ENCODE measurements at regions not wholly inside any gene's neighbourhood (a gene's known extent, or its start where the extent isn't known, plus 50 kb on each side); places are given as distances from the start of the nearest gene placed in this dataset.

DNA sequence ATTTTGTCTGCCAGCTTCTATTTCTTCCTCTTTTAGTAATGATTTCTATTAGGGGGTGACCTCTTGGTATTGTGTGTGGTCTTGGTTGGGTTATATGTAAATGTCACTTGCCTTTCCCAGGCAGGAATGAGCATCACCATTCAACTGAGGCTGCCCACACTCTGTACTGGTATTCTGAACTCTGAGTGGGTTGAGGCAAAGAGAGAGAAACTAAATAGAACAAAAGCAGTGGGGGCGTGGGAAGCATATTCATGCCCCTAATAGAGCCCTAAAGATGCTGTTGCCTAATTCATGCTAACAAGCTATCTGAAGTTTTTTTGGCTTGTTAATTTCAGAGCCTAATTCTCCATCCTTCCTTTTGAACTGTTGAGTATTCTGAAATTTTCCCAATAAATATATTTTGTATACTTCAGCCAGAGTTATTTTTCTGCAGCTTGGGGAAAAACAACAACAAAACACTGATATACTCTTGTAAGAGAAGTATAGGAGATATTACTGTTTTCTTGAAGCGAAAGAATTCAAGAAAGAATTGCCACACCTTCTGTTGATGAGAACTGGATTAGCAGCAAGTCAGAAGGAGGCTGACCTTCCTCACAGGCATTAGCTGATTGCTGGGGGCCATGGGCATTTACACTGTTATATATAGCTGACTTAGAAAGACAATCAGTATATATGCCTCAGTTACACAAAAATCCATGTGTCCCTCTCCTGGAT is 315.8 kb upstream of the KLF12 start:
- TF ChIP-seq, protein P1, sequence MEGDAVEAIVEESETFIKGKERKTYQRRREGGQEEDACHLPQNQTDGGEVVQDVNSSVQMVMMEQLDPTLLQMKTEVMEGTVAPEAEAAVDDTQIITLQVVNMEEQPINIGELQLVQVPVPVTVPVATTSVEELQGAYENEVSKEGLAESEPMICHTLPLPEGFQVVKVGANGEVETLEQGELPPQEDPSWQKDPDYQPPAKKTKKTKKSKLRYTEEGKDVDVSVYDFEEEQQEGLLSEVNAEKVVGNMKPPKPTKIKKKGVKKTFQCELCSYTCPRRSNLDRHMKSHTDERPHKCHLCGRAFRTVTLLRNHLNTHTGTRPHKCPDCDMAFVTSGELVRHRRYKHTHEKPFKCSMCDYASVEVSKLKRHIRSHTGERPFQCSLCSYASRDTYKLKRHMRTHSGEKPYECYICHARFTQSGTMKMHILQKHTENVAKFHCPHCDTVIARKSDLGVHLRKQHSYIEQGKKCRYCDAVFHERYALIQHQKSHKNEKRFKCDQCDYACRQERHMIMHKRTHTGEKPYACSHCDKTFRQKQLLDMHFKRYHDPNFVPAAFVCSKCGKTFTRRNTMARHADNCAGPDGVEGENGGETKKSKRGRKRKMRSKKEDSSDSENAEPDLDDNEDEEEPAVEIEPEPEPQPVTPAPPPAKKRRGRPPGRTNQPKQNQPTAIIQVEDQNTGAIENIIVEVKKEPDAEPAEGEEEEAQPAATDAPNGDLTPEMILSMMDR (IDR thresholded peaks at IDR 0.05) = no peak
- TF ChIP-seq POLR2AphosphoS5 (IDR thresholded peaks at IDR 0.05) (no peak), POLR2A (IDR thresholded peaks at IDR 0.05) (no peak)
- intact Hi-C loops (cut with DNase I) = no loop called here
- Histone ChIP-seq H3K4me1 (replicated peaks) (no peaks in the 10 kb centered on the region), H3K4me3 (no peak overlapping the region), H3K9me3 (no peaks in the 10 kb centered on the region), H3K27ac (no peak overlapping the region), H3K27me3 (replicated peaks; ENCODE audit: insufficient read depth) (no peaks in the 10 kb centered on the region), H3K36me3 (no peaks in the 10 kb centered on the region)
- 81% methylated on average over 2 of the region's 2 CpGs for WGBS
- no peak for DNase-seq (ENCODE audit: low spot score)

DNA sequence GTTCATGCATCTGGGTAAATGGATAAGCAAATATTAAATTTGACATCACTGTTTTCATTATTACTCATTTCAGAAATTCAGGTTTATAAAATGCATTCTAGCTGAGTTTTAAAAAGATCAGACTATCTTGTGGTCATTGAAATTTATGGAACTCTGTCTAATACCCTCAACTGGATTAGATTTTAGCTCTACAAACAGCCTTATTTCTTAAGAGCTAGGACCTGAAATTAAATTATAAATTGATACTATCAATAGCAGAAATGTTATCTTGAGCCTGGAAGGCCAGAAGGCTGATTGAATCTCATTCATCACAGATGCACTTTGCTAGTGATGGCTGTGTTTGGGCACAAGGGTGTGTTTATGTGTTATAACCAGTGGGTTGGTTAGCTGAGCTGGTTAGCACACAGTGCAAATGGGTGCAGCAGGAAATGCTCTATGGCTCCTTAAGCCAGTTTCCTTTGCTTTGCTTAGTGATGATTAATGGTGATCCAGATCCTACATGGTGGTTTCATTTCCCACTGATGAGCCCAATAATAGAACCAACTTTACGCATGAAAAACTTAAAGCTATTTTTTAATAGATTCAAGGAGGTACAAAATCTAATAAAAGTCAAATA is 310.8 kb upstream of the KLF12 start:
- intact Hi-C loops (cut with DNase I) = no loop called here
- no peak overlapping the region for H3K4me3 ChIP-seq
- H3K27me3 ChIP-seq (replicated peaks; ENCODE audit: insufficient read depth) = no peaks in the 10 kb centered on the region
- no peaks in the 10 kb centered on the region for H3K9me3 ChIP-seq
- no peaks in the 10 kb centered on the region for H3K4me1 ChIP-seq (replicated peaks)
- WGBS = 66% methylated on average over 1 of the region's 1 CpG
- no peak overlapping the region for H3K27ac ChIP-seq
- H3K36me3 ChIP-seq = no peaks in the 10 kb centered on the region
- no peak for TF ChIP-seq POLR2AphosphoS5 (IDR thresholded peaks at IDR 0.05)
- TF ChIP-seq, protein P1 (IDR thresholded peaks at IDR 0.05) = no peak
- TF ChIP-seq POLR2A (IDR thresholded peaks at IDR 0.05) = no peak
- no peak for DNase-seq (ENCODE audit: low spot score)

DNA sequence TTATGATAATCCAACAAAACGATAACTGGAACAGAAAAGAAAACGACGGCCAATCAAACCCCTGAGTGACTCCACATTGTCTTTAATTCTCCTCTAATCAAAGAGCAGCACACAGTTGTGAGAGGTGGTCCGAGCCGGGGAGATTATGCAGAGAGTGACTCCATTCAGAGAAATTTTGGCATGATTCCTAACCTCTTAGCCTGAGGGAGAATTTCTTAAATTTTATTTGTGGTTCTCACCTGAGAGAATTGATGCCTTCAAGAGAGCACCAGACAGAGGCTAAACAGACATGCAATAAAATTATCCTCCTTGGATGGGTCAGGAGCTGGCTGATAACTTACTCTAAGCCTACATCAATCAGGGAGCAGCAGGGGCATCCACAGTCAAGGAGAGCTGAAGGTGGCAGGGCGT is 310.0 kb upstream of the KLF12 start:
- H3K27me3 ChIP-seq (replicated peaks; ENCODE audit: insufficient read depth) = no peaks in the 10 kb centered on the region

GRCh38 chr13:74443631-74444030 is 309.4 kb upstream of the KLF12 start:
- Histone ChIP-seq H3K4me3 (no peak overlapping the region), H3K4me1 (replicated peaks) (no peaks in the 10 kb centered on the region), H3K27me3 (replicated peaks; ENCODE audit: insufficient read depth) (no peaks in the 10 kb centered on the region), H3K9me3 (no peaks in the 10 kb centered on the region), H3K36me3 (no peaks in the 10 kb centered on the region), H3K27ac (no peak overlapping the region)
- 3% methylated on average over 1 of the region's 1 CpG for WGBS
- TF ChIP-seq POLR2AphosphoS5 (IDR thresholded peaks at IDR 0.05) = no peak
- TF ChIP-seq, protein P1 (IDR thresholded peaks at IDR 0.05) = no peak
- no peak for TF ChIP-seq POLR2A (IDR thresholded peaks at IDR 0.05)
- DNase-seq (ENCODE audit: low spot score) = no peak
- intact Hi-C loops (cut with DNase I) = no loop called here

More for the DNA sequence above, 310.0 kb upstream of the KLF12 start:
- Histone ChIP-seq H3K36me3 (no peaks in the 10 kb centered on the region), H3K4me1 (replicated peaks) (no peaks in the 10 kb centered on the region), H3K9me3 (no peaks in the 10 kb centered on the region), H3K4me3 (no peak overlapping the region), H3K27ac (no peak overlapping the region)
- 25% methylated on average over 6 of the region's 6 CpGs for WGBS
- no peak for DNase-seq (ENCODE audit: low spot score)
- TF ChIP-seq, protein P1 (IDR thresholded peaks at IDR 0.05) = no peak
- TF ChIP-seq POLR2A (IDR thresholded peaks at IDR 0.05) (no peak), POLR2AphosphoS5 (IDR thresholded peaks at IDR 0.05) (no peak)
- intact Hi-C loops (cut with DNase I) = no loop called here

DNA sequence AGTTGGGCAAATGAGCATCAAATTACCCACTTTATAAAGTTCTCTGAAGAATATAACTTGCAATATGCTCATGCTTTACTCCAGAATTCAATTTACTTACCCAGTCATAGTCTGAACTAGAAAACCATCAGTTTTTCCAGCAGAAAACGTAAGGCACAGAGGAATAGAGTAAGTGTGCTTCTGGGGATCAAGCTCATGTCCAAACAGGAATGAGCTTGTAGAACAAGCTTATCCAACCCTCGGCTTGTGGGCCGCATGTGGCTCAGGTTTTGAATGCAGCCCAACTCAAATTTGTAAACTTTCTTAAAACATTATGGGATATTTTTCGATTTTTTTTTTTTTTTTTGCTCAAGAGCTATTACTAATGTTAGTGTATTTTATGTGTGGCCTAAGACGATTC is 308.5 kb upstream of the KLF12 start:
- intact Hi-C loops (cut with DNase I) = no loop called here
- no peaks in the 10 kb centered on the region for H3K9me3 ChIP-seq
- H3K27me3 ChIP-seq (replicated peaks; ENCODE audit: insufficient read depth) = no peaks in the 10 kb centered on the region
- DNase-seq (ENCODE audit: low spot score) = no peak
- no peak overlapping the region for H3K4me3 ChIP-seq
- H3K36me3 ChIP-seq = no peaks in the 10 kb centered on the region
- no peaks in the 10 kb centered on the region for H3K4me1 ChIP-seq (replicated peaks)
- TF ChIP-seq, protein P1 (IDR thresholded peaks at IDR 0.05) = no peak
- no peak for TF ChIP-seq POLR2A (IDR thresholded peaks at IDR 0.05)
- no peak for TF ChIP-seq POLR2AphosphoS5 (IDR thresholded peaks at IDR 0.05)
- no peak overlapping the region for H3K27ac ChIP-seq
- 45% methylated on average over 5 of the region's 5 CpGs for WGBS
